Heart right ventricle (tissue), 16 donors: ENCODE measurements at regions not wholly inside any gene's neighbourhood (a gene's known extent, or its start where the extent isn't known, plus 50 kb on each side); places are given as distances from the start of the nearest gene placed in this dataset.

Experiments used
- ATAC-seq, 8 donors: fragments of 200-7000 bp; cut with Tn5 transposase; one replicate each; pipeline ENCODE4 v1.9.1; 2020; ENCODE audit warnings: mild to moderate bottlenecking in 8 of 8, moderate library complexity in 8 of 8, moderate number of reproducible peaks in 1 of 8
- DNase-seq, 2 donors: peaks; one replicate each; pipeline ENCODE4 v3.0.0-alpha.2; 2020
- H3K27ac ChIP-seq, 10 donors: fragments of 200-600 bp; sonication (generic) in 2 of 10; one replicate each; pipeline versions ENCODE4 v1.5.0 to v1.8.0; 2020 to 2022; ENCODE audit warnings: mild to moderate bottlenecking in 3 of 10
- H3K27me3 ChIP-seq, 7 donors: fragments of 200-600 bp; one replicate each; pipeline ENCODE4 v1.8.0; 2021 to 2022; ENCODE audit warnings: mild to moderate bottlenecking in 2 of 7
- H3K36me3 ChIP-seq, 9 donors: fragments of 200-600 bp; sonication (generic) in 1 of 9; one replicate each; pipeline versions ENCODE4 v1.5.0 to v1.8.0; 2020 to 2022; ENCODE audit warnings: mild to moderate bottlenecking in 2 of 9
- H3K4me1 ChIP-seq, 9 donors: fragments of 200-600 bp; sonication (generic) in 1 of 9; one replicate each; pipeline versions ENCODE4 v1.5.0 to v1.8.0; 2020 to 2022; ENCODE audit warnings: mild to moderate bottlenecking in 4 of 9
- H3K4me3 ChIP-seq, 10 donors: fragments of 200-600 bp; sonication (generic) in 2 of 10; one replicate each; pipeline versions ENCODE4 v1.5.0 to v1.8.0; 2020 to 2022; ENCODE audit warnings: mild to moderate bottlenecking in 7 of 10, moderate library complexity in 2 of 10
- H3K9me3 ChIP-seq, 11 donors: fragments of 200-600 bp in 10 of 11; sonication (generic) in 2 of 11; one replicate each; pipeline versions ENCODE4 v1.5.0 to v1.8.0; 2013 to 2022; ENCODE audit warnings: mild to moderate bottlenecking in 2 of 11, control low read depth in 1 of 11, moderate library complexity in 1 of 11
- CTCF ChIP-seq, 9 donors: fragments of 200-600 bp; sonication (generic) in 2 of 9; IDR thresholded peaks; one replicate each; pipeline versions ENCODE4 v1.5.0 to v1.8.0; 2021 to 2022; ENCODE audit warnings: antibody characterized with exemption in 9 of 9, mild to moderate bottlenecking in 5 of 9, moderate library complexity in 1 of 9
- WGBS, 2 donors: extraction: QIAGEN DNeasy Blood & Tissue Kit; methylation state at CpG; one replicate each; pipeline ENCODE4 v1.1.7; 2013; ENCODE audit warnings: inconsistent platforms in 1 of 2; 5-methylcytosine and 5-hydroxymethylcytosine counted together
- intact Hi-C, 10 donors: fragments of 100-400 bp; cut with DNase I; formaldehyde crosslinking; loops; one replicate each; pipeline versions ENCODE4 v1.11.1 to v1.14.2; 2022
- donor health status: Arrhythmogenic right ventricular cardiomyopathy.
- donor health status: ischemic (EF 13 %, LVEDD 7.1; RV severe dilation, severe dysfunction).
- donor health status: healthy with polysubstance abuse.
- donor health status: DM: no; HTN: yes; CAD: no.
- donor health status: DM: no; HTN: no; CAD: no.
- donor health status: ischemic (EF 25% LVEDD 6.9; RV normal size, moderate dysfunction).
- donor health status: ischemic (EF 25% LVEDD 5.7; RV mildly dilated, moderate dysfunction).
- donor health status: healthy.
- donor health status: DM: yes; HTN: yes; CAD: no.
- donor health status: Ischemic cardiomyopathy.
- donor health status: ischemic (EF 35%, LVEDD 5.7; RV mildly dilated, moderate dysfunction).
- donor health status: nonischemic (EF 11% LVEDD 7.7; RV severe dilation, severe dysfunction).
- donor health status: DM: yes; HTN: yes; CAD: no.
- donor health status: PGD.
- donor health status: ischemic (EF 29% LVEDD 5.4; RV normal size, mild dysfunction).
- donor health status: nonischemic (EF 23%, LVEDD 6.1; RV moderate dilation, normal function).

DNA sequence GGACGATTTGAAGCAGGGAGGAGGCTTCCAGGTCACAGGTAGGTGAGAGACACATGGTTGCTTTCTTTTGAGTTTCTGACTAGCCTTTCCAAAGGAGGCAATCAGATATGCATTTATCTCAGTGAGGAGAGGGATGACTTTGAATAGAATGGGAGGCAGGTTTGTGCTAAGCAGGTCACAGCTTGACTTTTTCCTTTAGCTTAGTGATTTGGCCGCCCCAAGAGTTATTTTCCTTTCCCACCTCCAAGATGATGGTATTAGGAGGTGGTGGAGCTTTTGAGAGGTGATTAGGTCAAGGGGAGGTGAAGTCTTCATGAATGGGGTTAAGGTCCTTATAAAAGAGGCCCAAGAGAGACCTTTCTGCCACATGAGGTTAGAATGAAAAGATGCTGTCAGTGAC, 443.7 kb downstream of the TYW1 start:
- Histone ChIP-seq H3K27me3 (peaks cover 0 to 8% (median 5%) of the 10 kb centered on the region in 7 donors), H3K27ac (no peak overlapping the region), H3K36me3 (no peaks in the 10 kb centered on the region), H3K9me3 (peaks cover 0 to 8% (median 0%) of the 10 kb centered on the region in 11 donors), H3K4me3 (no peak overlapping the region), H3K4me1 (no peaks in the 10 kb centered on the region)
- TF ChIP-seq CTCF (IDR thresholded peaks at IDR 0.05) = no peak
- intact Hi-C loops = no loop called here
- DNase-seq (no peak), ATAC-seq (no peak)
- 51 to 64% methylated on average over 2 of the region's 2 CpGs for WGBS, 2 donors

DNA sequence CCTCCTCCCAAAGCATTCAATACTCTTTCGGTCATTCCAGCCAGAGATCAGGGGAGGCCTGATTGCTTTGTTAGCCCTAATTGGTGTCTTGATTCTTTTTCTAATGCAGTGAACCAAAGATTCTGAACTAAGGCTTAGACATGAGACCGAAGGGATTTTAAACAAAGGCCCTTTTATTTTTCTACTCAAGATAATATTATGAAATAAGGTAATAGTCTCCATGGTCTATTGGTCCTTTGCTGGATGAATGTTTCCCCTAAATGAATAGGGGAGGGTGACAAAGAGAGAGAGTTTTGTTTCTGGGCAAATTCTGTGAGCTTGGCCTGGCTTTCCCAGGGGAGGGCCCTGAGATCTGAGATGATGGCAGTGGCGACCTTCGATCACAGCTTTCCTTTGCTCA, 449.1 kb downstream of the TYW1 start:
- intact Hi-C loops = no loop called here
- H3K27ac ChIP-seq = no peak overlapping the region
- no peak for TF ChIP-seq CTCF (IDR thresholded peaks at IDR 0.05)
- no peaks in the 10 kb centered on the region for H3K36me3 ChIP-seq
- H3K4me3 ChIP-seq = no peak overlapping the region
- DNase-seq (no peak), ATAC-seq (no peak)
- H3K4me1 ChIP-seq = no peaks in the 10 kb centered on the region
- 89 to 95% methylated on average over 4 of the region's 4 CpGs for WGBS, 2 donors
- H3K27me3 ChIP-seq = peaks cover 0 to 3% (median 0%) of the 10 kb centered on the region in 7 donors
- peaks cover 0 to 11% (median 0%) of the 10 kb centered on the region in 11 donors for H3K9me3 ChIP-seq

DNA sequence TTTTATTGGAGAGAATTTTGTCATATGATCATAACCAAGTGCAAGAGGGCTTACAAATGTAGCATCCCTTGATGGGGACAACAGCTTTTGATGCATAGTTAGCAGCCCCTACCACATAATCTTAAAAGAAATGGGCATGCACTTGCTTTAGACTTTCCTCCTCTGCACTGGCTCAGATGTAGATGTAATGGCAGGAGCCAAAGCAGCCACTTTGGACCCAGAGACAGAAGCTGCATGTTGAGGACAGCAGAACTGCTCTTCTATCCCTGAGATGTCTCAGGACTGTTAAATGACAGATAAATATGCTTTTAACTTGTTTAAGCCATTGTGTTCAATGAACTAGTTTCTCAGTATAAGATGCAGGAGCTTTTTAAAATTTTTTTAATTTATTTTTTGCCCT, 450.7 kb downstream of the TYW1 start:
- H3K27me3 ChIP-seq = peaks cover 0 to 3% (median 0%) of the 10 kb centered on the region in 7 donors
- no peak for TF ChIP-seq CTCF (IDR thresholded peaks at IDR 0.05)
- ATAC-seq = no peak
- H3K27ac ChIP-seq = no peak overlapping the region
- no peak for DNase-seq
- no peak overlapping the region for H3K4me3 ChIP-seq
- H3K4me1 ChIP-seq = no peaks in the 10 kb centered on the region
- peaks cover 0 to 11% (median 0%) of the 10 kb centered on the region in 11 donors for H3K9me3 ChIP-seq
- no peaks in the 10 kb centered on the region for H3K36me3 ChIP-seq
- intact Hi-C loops = no loop called here

DNA sequence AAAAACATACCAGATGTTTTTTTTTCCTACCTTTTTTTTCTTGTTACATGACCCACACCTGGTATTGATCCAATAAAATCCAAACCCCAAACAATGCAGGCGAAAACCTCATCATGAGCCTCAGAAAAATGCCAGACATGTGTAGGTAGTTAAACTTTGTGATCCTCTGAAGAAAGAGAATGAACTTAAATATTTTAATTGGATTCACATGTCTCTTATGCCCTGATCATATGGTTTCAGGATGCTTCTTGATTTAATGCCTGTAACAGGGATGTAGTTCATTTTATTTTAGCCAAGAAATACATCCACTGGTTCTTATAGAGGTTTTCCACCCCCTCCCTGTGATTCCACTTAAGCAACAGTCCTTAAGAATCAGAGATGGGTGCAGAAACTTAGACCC, 451.6 kb downstream of the TYW1 start:
- no peak for DNase-seq
- no peak for TF ChIP-seq CTCF (IDR thresholded peaks at IDR 0.05)
- intact Hi-C loops = no loop called here
- 84% methylated on average over 1 of the region's 1 CpG for WGBS, 2 donors
- H3K27me3 ChIP-seq = peaks cover 0 to 3% (median 0%) of the 10 kb centered on the region in 7 donors
- H3K4me3 ChIP-seq = no peak overlapping the region
- no peak overlapping the region for H3K27ac ChIP-seq
- no peaks in the 10 kb centered on the region for H3K4me1 ChIP-seq
- no peaks in the 10 kb centered on the region for H3K36me3 ChIP-seq
- peaks cover 0 to 11% (median 0%) of the 10 kb centered on the region in 11 donors for H3K9me3 ChIP-seq
- ATAC-seq = no peak
